Stimulated activated CD8-positive, alpha-beta memory T cell treated with anti-CD3 and anti-CD28 coated beads, Interleukin-15, amount 100 ng/mL, for 1 hour (primary cell): ENCODE measurements at regions not wholly inside any gene's neighbourhood (a gene's known extent, or its start where the extent isn't known, plus 50 kb on each side); places are given as distances from the start of the nearest gene placed in this dataset.

Experiments used
- DNase-seq: peaks from one replicate; pipeline ENCODE4 v3.0.0-alpha.2; 2020; ENCODE audit warnings: low read depth

GRCh38 chr6:163831736-163832135 lies 417.2 kb downstream of the QKI start:
- no peak for DNase-seq

- no peak for DNase-seq
These were observed 416.1 kb downstream of the QKI start for GRCh38 chr6:163830641-163831040.

GRCh38 chr6:163828038-163828795 lies 413.7 kb downstream of the QKI start:
- DNase-seq, result no peak

GRCh38 chr6:163827143-163827542 lies 412.6 kb downstream of the QKI start:
- no peak for DNase-seq

GRCh38 chr6:163826629-163827028 lies 412.1 kb downstream of the QKI start:
- no peak for DNase-seq

- no peak for DNase-seq
These were observed 410.5 kb downstream of the QKI start for GRCh38 chr6:163825033-163825432.

- DNase-seq, result no peak
These were observed 409.1 kb downstream of the QKI start for GRCh38 chr6:163823577-163823976.

- no peak for DNase-seq
These were observed 406.4 kb downstream of the QKI start for GRCh38 chr6:163820745-163821458.

GRCh38 chr6:163820171-163820570 lies 405.7 kb downstream of the QKI start:
- DNase-seq, result no peak

GRCh38 chr6:163818719-163819118 lies 404.2 kb downstream of the QKI start:
- DNase-seq, result no peak

- no peak for DNase-seq
These were observed 401.9 kb downstream of the QKI start for GRCh38 chr6:163816441-163816840.

GRCh38 chr6:163815796-163816195 lies 401.3 kb downstream of the QKI start:
- DNase-seq, result no peak

GRCh38 chr6:163814494-163815364 lies 400.2 kb downstream of the QKI start:
- DNase-seq, result no peak

GRCh38 chr6:163813979-163814493 lies 399.5 kb downstream of the QKI start:
- DNase-seq, result no peak

GRCh38 chr6:163811317-163811716 lies 396.8 kb downstream of the QKI start:
- DNase-seq, result no peak

- no peak for DNase-seq
These were observed 394.8 kb downstream of the QKI start for GRCh38 chr6:163809364-163809763.

GRCh38 chr6:163808871-163809270 lies 394.4 kb downstream of the QKI start:
- DNase-seq, result no peak

GRCh38 chr6:163808231-163808630 lies 393.7 kb downstream of the QKI start:
- DNase-seq, result no peak

- DNase-seq, result no peak
These were observed 392.4 kb downstream of the QKI start for GRCh38 chr6:163806755-163807499.

GRCh38 chr6:163804991-163805390 lies 390.5 kb downstream of the QKI start:
- no peak for DNase-seq

GRCh38 chr6:163802267-163802666 lies 387.7 kb downstream of the QKI start:
- DNase-seq, result no peak
